Activated CD4-positive, alpha-beta T cell treated with anti-CD3 and anti-CD28 coated beads for 24 hours (primary cell): ENCODE measurements at regions not wholly inside any gene's neighbourhood (a gene's known extent, or its start where the extent isn't known, plus 50 kb on each side); places are given as distances from the start of the nearest gene placed in this dataset.
"Not testable (repeated sequence)": the region's sequence is repeated elsewhere in the genome, so short reads cannot be mapped to it uniquely, and the experiment has no call there.

ENCODE experiments used
- DNase-seq, 2 donors: peaks; one replicate each; pipeline ENCODE4 v3.0.0-alpha.2; 2020; ENCODE audit warnings: low read depth in 2 of 2

- no peak for DNase-seq
Observed at GRCh38 chr19:31445406-31445805, 96.2 kb upstream of the TSHZ3 start.

GRCh38 chr19:31448221-31448657 is 99.0 kb upstream of the TSHZ3 start:
- DNase-seq: no peak

DNA sequence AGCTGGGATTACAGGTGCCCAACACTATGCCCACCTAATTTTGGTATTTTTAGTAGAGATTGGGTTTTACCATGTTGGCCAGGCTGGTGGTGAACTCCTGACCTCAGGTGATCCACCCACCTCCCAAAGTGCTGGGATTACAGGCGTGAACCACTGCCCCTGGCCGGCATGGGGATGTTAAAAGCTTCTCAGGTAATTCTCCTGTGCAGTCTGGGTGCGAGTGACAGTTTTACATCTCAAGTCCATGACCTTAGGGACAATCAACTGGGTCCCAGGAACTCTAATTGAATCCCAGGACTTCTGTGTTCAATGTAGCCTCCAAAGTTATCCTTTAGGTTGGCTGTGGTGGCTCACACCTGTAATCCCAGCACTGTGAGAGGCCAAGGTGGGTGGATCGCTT is 100.1 kb upstream of the TSHZ3 start:
- DNase-seq: no peak

DNA sequence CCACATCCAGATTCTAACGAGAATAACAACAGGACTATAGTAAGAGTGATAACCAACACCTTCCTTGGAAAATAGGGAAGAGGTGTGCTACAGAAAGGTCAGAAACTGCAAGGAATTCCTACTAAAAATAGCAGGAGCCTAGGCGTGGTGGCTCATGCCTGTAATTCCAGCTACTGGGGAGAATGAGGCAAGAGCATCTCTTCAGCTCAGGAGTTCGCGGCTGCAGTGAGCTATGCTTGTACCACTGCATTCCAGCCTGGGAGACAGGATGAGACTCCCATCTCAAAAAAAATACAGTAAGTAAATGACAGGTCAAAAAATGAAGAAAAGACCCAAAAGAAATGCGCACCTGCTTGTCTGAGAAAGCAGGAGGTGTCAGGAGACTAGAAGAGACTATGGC is 101.5 kb upstream of the TSHZ3 start:
- no peak for DNase-seq

GRCh38 chr19:31451686-31452330 is 102.6 kb upstream of the TSHZ3 start:
- DNase-seq: no peak

DNA sequence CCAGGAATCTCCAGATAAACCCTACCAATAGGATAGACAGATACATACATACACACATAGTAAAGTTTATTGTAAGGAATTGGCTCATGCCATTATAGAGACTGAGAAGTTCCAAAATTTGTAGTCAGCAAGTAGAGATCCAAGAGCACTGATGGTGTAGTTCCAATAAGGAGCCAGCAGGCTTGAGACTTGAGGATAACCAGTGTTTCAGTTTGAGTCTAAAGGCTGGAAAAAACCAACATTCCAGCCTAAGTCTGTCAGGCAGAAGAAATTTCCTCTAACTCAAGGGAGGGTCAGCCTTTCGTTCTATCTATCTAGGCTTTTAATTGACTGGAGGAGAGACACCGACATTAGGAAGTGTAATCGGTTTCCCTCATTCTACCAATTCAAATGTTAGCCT is 110.2 kb upstream of the TSHZ3 start:
- no peak for DNase-seq

DNA sequence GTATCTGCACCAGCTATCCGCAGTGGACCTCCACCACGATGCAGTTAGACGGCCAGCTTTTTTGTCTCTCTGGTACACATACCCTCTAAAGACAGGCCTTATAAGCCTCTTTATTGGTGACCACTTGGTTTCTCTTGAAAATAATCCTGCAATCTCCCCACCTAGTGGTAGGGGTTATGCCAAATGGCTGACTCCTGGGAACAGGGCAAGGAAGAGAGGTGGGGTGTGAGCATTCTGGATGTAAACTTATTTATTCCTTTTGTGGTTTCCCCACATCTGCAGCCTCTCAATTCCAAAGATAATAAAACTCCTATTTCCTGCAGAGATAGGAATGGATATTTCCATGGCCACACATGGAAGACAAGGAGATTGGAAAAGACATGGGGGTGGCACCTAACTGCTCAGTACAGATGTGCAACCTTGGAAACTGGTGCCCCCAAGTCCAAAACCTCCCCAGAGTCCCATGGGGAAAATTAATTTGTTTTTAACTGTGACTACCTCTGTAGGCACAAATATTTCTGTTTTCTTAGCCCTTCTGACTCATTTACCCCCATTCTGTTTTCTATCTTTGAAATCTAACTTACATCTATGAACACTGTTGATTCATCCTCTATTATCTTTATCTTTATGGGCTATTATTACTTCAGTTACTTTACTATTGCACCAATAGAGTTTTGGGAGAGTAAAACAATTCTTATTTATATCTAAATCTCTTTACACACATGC is 112.7 kb upstream of the TSHZ3 start:
- no peak for DNase-seq

GRCh38 chr19:31470229-31470939 is 121.1 kb upstream of the TSHZ3 start:
- DNase-seq: no peak

- no peak for DNase-seq
Observed at GRCh38 chr19:31470952-31471351, 121.7 kb upstream of the TSHZ3 start.

GRCh38 chr19:31478241-31478640 is 129.0 kb upstream of the TSHZ3 start:
- DNase-seq: no peak

DNA sequence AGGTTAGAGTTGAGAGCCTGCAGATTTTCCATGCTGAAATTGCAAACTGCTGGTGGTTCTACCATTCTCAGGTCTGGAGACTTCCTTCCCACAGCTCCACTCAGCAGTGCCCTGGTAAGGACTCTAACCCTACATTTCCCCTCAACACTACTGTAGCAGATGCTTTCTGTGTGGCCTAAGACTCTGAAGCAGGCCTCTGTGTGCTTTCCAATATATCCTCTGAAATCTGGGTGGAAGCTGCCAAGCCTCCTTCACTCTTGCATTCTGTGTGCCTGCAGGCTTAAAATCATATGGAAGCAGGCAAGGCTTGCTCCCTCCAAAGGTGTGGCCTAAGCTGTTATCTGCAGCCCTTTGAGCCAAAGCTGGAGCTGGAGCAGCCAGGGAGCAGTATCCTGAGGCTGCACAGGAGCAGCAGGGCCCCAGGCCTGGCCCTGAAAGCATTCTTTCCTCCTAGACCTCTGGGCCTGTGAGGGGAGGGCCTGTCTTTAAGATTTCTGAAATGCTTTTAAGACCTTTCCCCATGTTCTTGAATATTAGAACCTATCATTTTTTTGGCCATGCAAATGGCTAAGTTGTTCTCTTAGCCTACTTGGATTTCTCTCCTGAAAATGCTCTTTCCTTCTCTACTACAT is 134.1 kb upstream of the TSHZ3 start:
- no peak for DNase-seq

- DNase-seq: not testable (repeated sequence)
Observed at GRCh38 chr19:31484858-31485410, 135.7 kb upstream of the TSHZ3 start.

DNA sequence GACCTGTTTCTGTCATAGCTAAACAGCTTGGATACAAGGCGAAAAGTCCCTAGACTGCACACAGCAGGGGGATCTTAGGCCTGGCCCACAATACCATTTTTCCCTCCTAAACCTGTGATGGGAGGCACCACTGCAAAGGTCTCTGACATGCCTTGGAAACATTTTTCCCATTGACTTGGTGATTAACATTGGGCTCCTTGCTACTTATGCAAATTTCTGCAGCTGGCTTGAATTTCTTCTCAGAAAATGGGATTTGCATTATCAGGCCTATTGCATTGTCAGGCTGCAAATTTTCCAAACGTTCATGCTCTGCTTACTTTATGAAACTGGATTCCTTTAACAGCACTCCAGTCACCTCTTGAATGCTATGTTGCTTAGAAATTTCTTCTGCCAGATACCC is 136.2 kb upstream of the TSHZ3 start:
- no peak for DNase-seq

DNA sequence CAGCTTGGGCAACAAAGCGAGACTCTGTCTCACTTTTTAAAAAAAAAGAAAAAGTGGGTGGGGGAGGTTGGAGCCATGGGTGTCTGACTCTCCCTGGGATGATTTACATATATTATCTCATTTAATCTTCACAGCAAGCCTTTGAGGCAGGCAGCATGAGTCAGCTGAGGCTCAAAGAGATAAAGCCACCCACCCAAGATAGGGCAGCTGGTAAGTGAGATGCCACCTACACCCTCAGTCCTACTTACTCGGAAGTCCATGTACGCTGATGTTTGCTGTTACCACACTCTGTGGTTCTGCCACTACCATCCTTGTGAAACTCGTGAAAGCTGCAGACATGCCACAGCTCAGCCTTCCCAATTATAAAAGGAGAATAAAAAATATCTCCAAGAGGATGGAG is 142.0 kb upstream of the TSHZ3 start:
- DNase-seq: no peak

- no peak for DNase-seq
Observed at GRCh38 chr19:31492050-31492449, 142.8 kb upstream of the TSHZ3 start.

- no peak for DNase-seq
Observed at GRCh38 chr19:31496076-31496475, 146.8 kb upstream of the TSHZ3 start.

GRCh38 chr19:31497709-31498108 is 148.5 kb upstream of the TSHZ3 start:
- no peak for DNase-seq

DNA sequence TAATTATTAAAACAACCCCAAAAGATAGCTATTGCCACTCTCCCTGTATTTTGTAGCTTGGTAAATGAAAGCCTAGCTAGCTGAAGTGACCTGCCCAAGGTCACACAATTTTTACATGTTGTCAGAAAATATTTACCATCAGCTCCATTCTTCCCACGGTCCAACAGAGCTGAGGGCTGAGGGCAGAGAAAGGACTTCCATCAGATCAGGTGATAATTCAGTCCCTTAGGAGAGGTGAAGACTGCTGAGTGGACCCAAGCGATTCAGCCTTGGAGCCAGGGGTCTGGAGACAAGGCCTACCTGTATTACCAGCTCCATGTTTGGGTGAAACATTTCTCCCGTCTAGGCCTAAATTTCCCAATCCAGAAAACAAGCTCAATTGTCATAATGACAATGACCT is 149.5 kb upstream of the TSHZ3 start:
- DNase-seq: no peak

DNA sequence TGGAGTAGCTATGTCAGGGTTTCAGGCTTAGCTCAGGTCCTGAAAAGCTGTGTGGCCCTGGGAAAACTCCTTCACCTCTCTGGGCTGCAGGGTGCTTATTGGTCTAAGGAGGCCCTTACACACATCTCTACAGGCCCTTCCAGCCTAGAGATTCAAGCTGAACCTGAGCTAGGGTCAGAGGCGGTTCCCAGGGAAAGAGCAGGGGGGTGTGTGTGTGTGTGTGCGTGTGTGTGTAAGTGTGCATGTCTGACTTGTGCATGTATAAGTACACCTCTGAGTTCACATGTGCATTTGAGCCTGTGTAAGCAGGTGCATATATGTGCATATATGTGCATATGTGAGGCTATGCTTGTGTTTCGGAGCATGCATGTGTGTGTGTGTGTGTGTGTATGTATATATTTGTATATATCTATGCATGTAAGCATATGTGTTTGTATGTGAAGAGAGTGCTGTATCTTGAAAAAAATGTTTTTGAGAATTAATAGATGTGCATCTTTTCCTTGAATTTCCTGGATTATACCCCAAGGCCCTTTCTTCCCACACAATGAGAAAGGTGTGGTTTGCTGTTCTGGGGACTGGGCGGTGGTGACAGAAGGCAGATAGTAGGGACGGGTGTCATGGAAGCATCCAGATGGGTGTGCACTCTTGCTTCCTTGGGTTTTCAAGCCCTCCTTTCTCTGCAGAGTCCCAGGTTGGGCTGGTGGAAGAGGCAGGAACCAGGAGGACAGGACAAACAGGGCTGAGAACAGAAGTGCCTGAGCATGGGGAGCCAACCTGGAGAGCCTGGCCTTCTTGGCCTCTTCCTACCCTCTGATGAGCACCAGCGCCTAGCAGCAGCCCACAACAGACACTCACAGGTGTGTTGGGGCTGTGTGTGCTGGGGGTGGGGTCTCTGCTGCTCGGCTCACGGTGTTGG is 150.3 kb upstream of the TSHZ3 start:
- no peak for DNase-seq

DNA sequence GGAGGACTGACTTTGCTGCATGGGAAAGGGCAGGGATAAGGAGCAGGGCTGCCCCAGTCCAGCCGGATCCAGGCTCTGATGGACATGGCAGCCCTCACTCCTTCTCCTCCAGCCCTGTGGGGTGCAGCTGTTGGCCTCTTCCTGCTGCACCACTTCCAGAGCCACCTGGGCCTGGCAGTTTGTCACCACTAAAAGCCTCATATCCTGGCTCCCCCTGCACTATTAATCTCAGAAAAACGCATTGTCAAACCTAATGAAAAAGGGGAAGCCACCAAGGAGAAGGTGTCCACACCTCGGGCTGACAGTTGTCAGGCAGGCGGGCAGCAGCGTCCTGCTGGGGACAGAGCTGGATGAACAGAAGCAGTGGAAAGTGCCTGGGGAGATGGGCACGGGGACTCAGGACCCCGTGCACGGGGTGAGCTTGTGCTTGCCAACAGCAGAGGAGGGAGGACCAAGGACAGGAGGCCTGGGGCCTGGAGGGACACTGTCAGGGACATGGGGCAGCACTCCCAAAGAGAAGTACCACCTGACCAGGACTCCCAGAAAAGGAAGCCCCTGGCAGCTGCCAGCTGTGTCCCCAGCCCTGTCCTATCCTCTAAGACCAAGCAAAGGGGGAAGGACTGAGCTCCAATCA is 151.1 kb upstream of the TSHZ3 start:
- no peak for DNase-seq

- DNase-seq: no peak
Observed at GRCh38 chr19:31500946-31501345, 151.7 kb upstream of the TSHZ3 start.
